HCT116 (cell line): ENCODE measurements at regions not wholly inside any gene's neighbourhood (a gene's known extent, or its start where the extent isn't known, plus 50 kb on each side); places are given as distances from the start of the nearest gene placed in this dataset.

Experiments
- ATAC-seq: fragments of 200-7000 bp; cut with Tn5 transposase; 2 replicates; pipeline ENCODE4 v1.9.1; 2020; ENCODE audit warnings: mild to moderate bottlenecking, moderate library complexity
- BruUV-seq: library from RNA; stranded (reverse); fragments of 400-500 nt; replicated peaks from 2 replicates; lab custom pipeline; 2021; lab: Mats Ljungman, UMichigan
- CTCF ChIA-PET: fragments of 300-600 bp; sonication (Branson Sonifier 250); formaldehyde crosslinking; loops from one replicate; lab custom pipeline; 2021; ENCODE audit warnings: antibody characterized with exemption; lab: Charles Lee
- POLR2A ChIA-PET: fragments of 300-600, 350-600 bp; sonication (Branson Sonifier 250); formaldehyde crosslinking; loops from one replicate; lab custom pipeline; 2021; ENCODE audit warnings: antibody characterized with exemption; lab: Charles Lee
- RAD21 ChIA-PET, 2 experiments: fragments of 300-600 bp; sonication (Branson Sonifier 250); formaldehyde crosslinking; loops; one replicate each; lab custom pipeline; 2023; ENCODE audit warnings: low total read pairs in 2 of 2; ENCODE audit not compliant: uncharacterized antibody in 2 of 2, unreplicated experiment in 2 of 2, low non-redundant PET in 1 of 2; lab: Charles Lee
- DNase-seq: peaks from one replicate; pipeline ENCODE4 v3.0.0-alpha.2; 2010; ENCODE audit warnings: low read depth, low spot score
- H2AFZ ChIP-seq: fragments of 200-600 bp; shearing (Covaris generic), sonication (generic); 2 replicates; pipeline ENCODE4 v1.6.1; 2017; ENCODE audit warnings: low read depth, mixed run types, mixed read lengths, antibody characterized with exemption, low read length; ENCODE audit not compliant: poor library complexity, severe bottlenecking
- H3K27ac ChIP-seq: 2 replicates; pipeline ENCODE4 v1.5.1; 2012; ENCODE audit warnings: low read depth, low read length
- H3K27me3 ChIP-seq: fragments of 200-600 bp; sonication (generic); 2 replicates; pipeline ENCODE4 v1.6.1; 2016; ENCODE audit warnings: mixed run types, low read length, mixed read lengths; ENCODE audit not compliant: insufficient read depth
- H3K36me3 ChIP-seq, 2 experiments: fragments of 200-500 bp in 1 of 2; fragments of 200-600 bp in 1 of 2; sonication (Bioruptor generic) in 1 of 2; sonication (generic) in 1 of 2; 2 replicates each; pipeline versions ENCODE4 v1.5.1 to v1.6.1; 2014 to 2016; ENCODE audit warnings: low read length in 2 of 2, inconsistent platforms in 1 of 2, mixed read lengths in 1 of 2, mixed run types in 1 of 2; ENCODE audit not compliant: insufficient read depth in 2 of 2, control insufficient read depth in 1 of 2
- H3K4me1 ChIP-seq, 2 experiments: fragments of 200-600 bp in 1 of 2; sonication (generic) in 1 of 2; 2 replicates each; pipeline versions ENCODE4 v1.5.1 to v1.6.1; 2012 to 2017; ENCODE audit warnings: low read length in 2 of 2, inconsistent platforms in 1 of 2, mild to moderate bottlenecking in 1 of 2, mixed read lengths in 1 of 2, mixed run types in 1 of 2, moderate library complexity in 1 of 2; ENCODE audit not compliant: insufficient read depth in 2 of 2, control insufficient read depth in 1 of 2
- H3K4me2 ChIP-seq: fragments of 200-600 bp; sonication (generic); 2 replicates; pipeline ENCODE4 v1.6.1; 2017; ENCODE audit warnings: mixed run types, low read length, mixed read lengths
- H3K4me3 ChIP-seq, 2 experiments: fragments of 200-600 bp in 1 of 2; sonication (generic) in 1 of 2; replicated peaks in 1 of 2; 2 replicates each; pipeline ENCODE4 v1.5.1; 2011 to 2016; ENCODE audit warnings: low read length in 2 of 2, control low read depth in 1 of 2, low read depth in 1 of 2, mild to moderate bottlenecking in 1 of 2, mixed read lengths in 1 of 2, mixed run types in 1 of 2
- H3K79me2 ChIP-seq: fragments of 200-600 bp; sonication (generic); 2 replicates; pipeline ENCODE4 v1.6.1; 2017; ENCODE audit warnings: mild to moderate bottlenecking, mixed run types, low read length, moderate library complexity, mixed read lengths; ENCODE audit not compliant: insufficient read depth
- H3K9ac ChIP-seq: fragments of 200-600 bp; sonication (generic); 2 replicates; pipeline ENCODE4 v1.6.1; 2016; ENCODE audit warnings: low read length, mixed read lengths
- H3K9me2 ChIP-seq: fragments of 200-600 bp; sonication (generic), shearing (Covaris generic); 2 replicates; pipeline ENCODE4 v1.6.1; 2017; ENCODE audit warnings: mixed run types, mild to moderate bottlenecking, moderate library complexity; ENCODE audit not compliant: insufficient read depth
- H3K9me3 ChIP-seq, 2 experiments: fragments of 200-500 bp in 1 of 2; fragments of 200-600 bp in 1 of 2; sonication (Bioruptor generic) in 1 of 2; sonication (generic) in 1 of 2; 2 replicates each; pipeline ENCODE4 v1.6.1; 2014 to 2017; ENCODE audit warnings: low read length in 2 of 2, mixed read lengths in 2 of 2, inconsistent platforms in 1 of 2, low read depth in 1 of 2, mild to moderate bottlenecking in 1 of 2, mixed run types in 1 of 2, moderate library complexity in 1 of 2; ENCODE audit not compliant: control insufficient read depth in 1 of 2, insufficient read depth in 1 of 2
- H4K20me1 ChIP-seq: fragments of 200-600 bp; sonication (generic), shearing (Covaris generic); 2 replicates; pipeline ENCODE4 v1.6.1; 2017; ENCODE audit warnings: mixed run types, mild to moderate bottlenecking, moderate library complexity; ENCODE audit not compliant: insufficient read depth
- EGR1 ChIP-seq: IDR thresholded peaks from 2 replicates; pipeline ENCODE4 v1.6.1; 2012; ENCODE audit warnings: low read depth
- ELF1 ChIP-seq: IDR thresholded peaks from 2 replicates; pipeline ENCODE4 v1.6.1; 2012; ENCODE audit warnings: low read depth, borderline replicate concordance
- intact Hi-C: fragments of 100-400 bp; cut with micrococcal nuclease; formaldehyde crosslinking; loops from 2 replicates; pipeline ENCODE4 v1.10.0; 2022
- TF ChIP-seq, protein P1 (sequence below): IDR thresholded peaks from 2 replicates; pipeline ENCODE4 v1.6.1; 2012; ENCODE audit warnings: low read depth
- TF ChIP-seq, protein P2 (sequence below): IDR thresholded peaks from 2 replicates; pipeline ENCODE4 v1.6.1; 2011; ENCODE audit warnings: mild to moderate bottlenecking, low read length, moderate library complexity; ENCODE audit not compliant: insufficient replicate concordance; ENCODE audit errors: extremely low read depth

DNA sequence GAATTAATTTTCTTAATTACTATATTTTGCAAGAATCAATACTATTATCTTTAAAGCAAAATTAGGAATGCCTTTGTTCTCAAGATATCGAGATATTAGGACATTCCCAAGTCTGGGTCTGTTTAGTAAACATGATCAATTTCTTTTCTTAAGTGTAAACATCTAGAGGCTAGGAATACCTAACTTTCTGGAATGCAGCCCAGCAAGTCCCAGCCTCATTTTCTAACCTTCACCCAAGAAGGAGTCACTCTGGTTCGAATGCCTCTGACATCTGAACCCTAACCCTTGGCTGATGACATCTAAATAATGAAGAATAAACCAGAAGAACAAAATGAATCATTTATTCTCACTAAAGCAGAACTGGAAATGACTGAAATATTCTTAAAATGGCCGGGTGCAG lies 297.5 kb upstream of the IRX3 start:
- no peak for TF ChIP-seq ELF1
- TF ChIP-seq, protein P1, sequence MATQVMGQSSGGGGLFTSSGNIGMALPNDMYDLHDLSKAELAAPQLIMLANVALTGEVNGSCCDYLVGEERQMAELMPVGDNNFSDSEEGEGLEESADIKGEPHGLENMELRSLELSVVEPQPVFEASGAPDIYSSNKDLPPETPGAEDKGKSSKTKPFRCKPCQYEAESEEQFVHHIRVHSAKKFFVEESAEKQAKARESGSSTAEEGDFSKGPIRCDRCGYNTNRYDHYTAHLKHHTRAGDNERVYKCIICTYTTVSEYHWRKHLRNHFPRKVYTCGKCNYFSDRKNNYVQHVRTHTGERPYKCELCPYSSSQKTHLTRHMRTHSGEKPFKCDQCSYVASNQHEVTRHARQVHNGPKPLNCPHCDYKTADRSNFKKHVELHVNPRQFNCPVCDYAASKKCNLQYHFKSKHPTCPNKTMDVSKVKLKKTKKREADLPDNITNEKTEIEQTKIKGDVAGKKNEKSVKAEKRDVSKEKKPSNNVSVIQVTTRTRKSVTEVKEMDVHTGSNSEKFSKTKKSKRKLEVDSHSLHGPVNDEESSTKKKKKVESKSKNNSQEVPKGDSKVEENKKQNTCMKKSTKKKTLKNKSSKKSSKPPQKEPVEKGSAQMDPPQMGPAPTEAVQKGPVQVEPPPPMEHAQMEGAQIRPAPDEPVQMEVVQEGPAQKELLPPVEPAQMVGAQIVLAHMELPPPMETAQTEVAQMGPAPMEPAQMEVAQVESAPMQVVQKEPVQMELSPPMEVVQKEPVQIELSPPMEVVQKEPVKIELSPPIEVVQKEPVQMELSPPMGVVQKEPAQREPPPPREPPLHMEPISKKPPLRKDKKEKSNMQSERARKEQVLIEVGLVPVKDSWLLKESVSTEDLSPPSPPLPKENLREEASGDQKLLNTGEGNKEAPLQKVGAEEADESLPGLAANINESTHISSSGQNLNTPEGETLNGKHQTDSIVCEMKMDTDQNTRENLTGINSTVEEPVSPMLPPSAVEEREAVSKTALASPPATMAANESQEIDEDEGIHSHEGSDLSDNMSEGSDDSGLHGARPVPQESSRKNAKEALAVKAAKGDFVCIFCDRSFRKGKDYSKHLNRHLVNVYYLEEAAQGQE, result no peak
- TF ChIP-seq, protein P2, sequence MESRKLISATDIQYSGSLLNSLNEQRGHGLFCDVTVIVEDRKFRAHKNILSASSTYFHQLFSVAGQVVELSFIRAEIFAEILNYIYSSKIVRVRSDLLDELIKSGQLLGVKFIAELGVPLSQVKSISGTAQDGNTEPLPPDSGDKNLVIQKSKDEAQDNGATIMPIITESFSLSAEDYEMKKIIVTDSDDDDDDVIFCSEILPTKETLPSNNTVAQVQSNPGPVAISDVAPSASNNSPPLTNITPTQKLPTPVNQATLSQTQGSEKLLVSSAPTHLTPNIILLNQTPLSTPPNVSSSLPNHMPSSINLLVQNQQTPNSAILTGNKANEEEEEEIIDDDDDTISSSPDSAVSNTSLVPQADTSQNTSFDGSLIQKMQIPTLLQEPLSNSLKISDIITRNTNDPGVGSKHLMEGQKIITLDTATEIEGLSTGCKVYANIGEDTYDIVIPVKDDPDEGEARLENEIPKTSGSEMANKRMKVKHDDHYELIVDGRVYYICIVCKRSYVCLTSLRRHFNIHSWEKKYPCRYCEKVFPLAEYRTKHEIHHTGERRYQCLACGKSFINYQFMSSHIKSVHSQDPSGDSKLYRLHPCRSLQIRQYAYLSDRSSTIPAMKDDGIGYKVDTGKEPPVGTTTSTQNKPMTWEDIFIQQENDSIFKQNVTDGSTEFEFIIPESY, result no peak
- TF ChIP-seq EGR1, result no peak
- TF ChIP-seq, all 23 proteins: peak for 0

More for the DNA sequence above, 297.5 kb upstream of the IRX3 start:
- no peaks in the 10 kb centered on the region for H4K20me1 ChIP-seq
- no peak overlapping the region for H3K4me3 ChIP-seq
- no peak overlapping the region for H2AFZ ChIP-seq
- intact Hi-C loops, result no loop called here
- H3K27me3 ChIP-seq, result no peaks in the 10 kb centered on the region
- H3K36me3 ChIP-seq, result no peaks in the 10 kb centered on the region
- no peak overlapping the region for H3K27ac ChIP-seq
- no peaks in the 10 kb centered on the region for H3K9me2 ChIP-seq
- POLR2A ChIA-PET, result no interaction called here
- no peaks in the 10 kb centered on the region for H3K4me1 ChIP-seq
- RAD21 ChIA-PET, result no interaction called here
- ATAC-seq (no peak), DNase-seq (no peak)
- H3K4me2 ChIP-seq, result no peak overlapping the region
- BruUV-seq, result no TSS peak
- no peaks in the 10 kb centered on the region for H3K79me2 ChIP-seq
- H3K9me3 ChIP-seq, result no peaks in the 10 kb centered on the region
- no peak overlapping the region for H3K9ac ChIP-seq
- CTCF ChIA-PET, result no interaction called here
